ENCODE measurements at regions not wholly inside any gene's neighbourhood (a gene's known extent, or its start where the extent isn't known, plus 50 kb on each side); places are given as distances from the start of the nearest gene placed in this dataset.

GRCh38 chr3:117068301-117068700 is 358.7 kb downstream of the TUSC7 start:
- no peak for TF ChIP-seq CTCF (IDR thresholded peaks at IDR 0.05; ENCODE audit: borderline replicate concordance, extremely low read depth, low read length, poor library complexity, severe bottlenecking)
- TF ChIP-seq EZH2 (IDR thresholded peaks at IDR 0.05; ENCODE audit: borderline replicate concordance, low read depth, low read length, severe bottlenecking), result no peak
- Histone ChIP-seq H3K27ac (ENCODE audit: low read length) (no peak overlapping the region), H3K9me3 (ENCODE audit: insufficient read depth, low read length, severe bottlenecking) (no peaks in the 10 kb centered on the region), H3K4me2 (ENCODE audit: insufficient read depth, low read length) (no peak overlapping the region), H3K27me3 (ENCODE audit: insufficient read depth, low read length, poor library complexity) (no peaks in the 10 kb centered on the region), H3K4me3 (ENCODE audit: low read depth in 1 of 2, low read length in 2 of 2) (no peak overlapping the region), H3K36me3 (ENCODE audit: insufficient read depth, low read length) (no peaks in the 10 kb centered on the region), H3K9ac (ENCODE audit: low read depth, low read length) (no peak overlapping the region), H3K4me1 (ENCODE audit: insufficient read depth, low read length) (no peaks in the 10 kb centered on the region), H3K79me2 (ENCODE audit: insufficient read depth, low read length) (no peaks in the 10 kb centered on the region), H2AFZ (ENCODE audit: low read depth, low read length) (no peak overlapping the region), H4K20me1 (ENCODE audit: insufficient read depth, low read length) (no peaks in the 10 kb centered on the region)
- DNase-seq, result no peak
- no peak for ATAC-seq (ENCODE audit: insufficient read depth, low read depth)

- H3K9ac ChIP-seq (ENCODE audit: low read depth, low read length), result no peak overlapping the region
- DNase-seq (no peak), ATAC-seq (ENCODE audit: insufficient read depth, low read depth) (no peak)
- H4K20me1 ChIP-seq (ENCODE audit: insufficient read depth, low read length), result no peaks in the 10 kb centered on the region
- H3K79me2 ChIP-seq (ENCODE audit: insufficient read depth, low read length), result no peaks in the 10 kb centered on the region
- H3K36me3 ChIP-seq (ENCODE audit: insufficient read depth, low read length), result no peaks in the 10 kb centered on the region
- H3K9me3 ChIP-seq (ENCODE audit: insufficient read depth, low read length, severe bottlenecking), result no peaks in the 10 kb centered on the region
- no peak overlapping the region for H3K4me3 ChIP-seq (ENCODE audit: low read depth in 1 of 2, low read length in 2 of 2)
- no peak overlapping the region for H3K4me2 ChIP-seq (ENCODE audit: insufficient read depth, low read length)
- no peaks in the 10 kb centered on the region for H3K27me3 ChIP-seq (ENCODE audit: insufficient read depth, low read length, poor library complexity)
- H3K4me1 ChIP-seq (ENCODE audit: insufficient read depth, low read length), result no peaks in the 10 kb centered on the region
- TF ChIP-seq EZH2 (IDR thresholded peaks at IDR 0.05; ENCODE audit: borderline replicate concordance, low read depth, low read length, severe bottlenecking) (no peak), CTCF (IDR thresholded peaks at IDR 0.05; ENCODE audit: borderline replicate concordance, extremely low read depth, low read length, poor library complexity, severe bottlenecking) (no peak)
- H2AFZ ChIP-seq (ENCODE audit: low read depth, low read length), result no peak overlapping the region
- no peak overlapping the region for H3K27ac ChIP-seq (ENCODE audit: low read length)
These were observed 365.2 kb downstream of the TUSC7 start for GRCh38 chr3:117074826-117075225.

GRCh38 chr3:117079997-117080396 is 370.4 kb downstream of the TUSC7 start:
- ATAC-seq (ENCODE audit: insufficient read depth, low read depth) (no peak), DNase-seq (no peak)
- no peak overlapping the region for H2AFZ ChIP-seq (ENCODE audit: low read depth, low read length)
- no peaks in the 10 kb centered on the region for H3K4me1 ChIP-seq (ENCODE audit: insufficient read depth, low read length)
- no peak overlapping the region for H3K9ac ChIP-seq (ENCODE audit: low read depth, low read length)
- H3K9me3 ChIP-seq (ENCODE audit: insufficient read depth, low read length, severe bottlenecking), result no peaks in the 10 kb centered on the region
- no peaks in the 10 kb centered on the region for H3K36me3 ChIP-seq (ENCODE audit: insufficient read depth, low read length)
- H3K4me2 ChIP-seq (ENCODE audit: insufficient read depth, low read length), result no peak overlapping the region
- no peak overlapping the region for H3K27ac ChIP-seq (ENCODE audit: low read length)
- TF ChIP-seq CTCF (IDR thresholded peaks at IDR 0.05; ENCODE audit: borderline replicate concordance, extremely low read depth, low read length, poor library complexity, severe bottlenecking) (no peak), EZH2 (IDR thresholded peaks at IDR 0.05; ENCODE audit: borderline replicate concordance, low read depth, low read length, severe bottlenecking) (no peak)
- no peaks in the 10 kb centered on the region for H3K79me2 ChIP-seq (ENCODE audit: insufficient read depth, low read length)
- no peaks in the 10 kb centered on the region for H3K27me3 ChIP-seq (ENCODE audit: insufficient read depth, low read length, poor library complexity)
- no peak overlapping the region for H3K4me3 ChIP-seq (ENCODE audit: low read depth in 1 of 2, low read length in 2 of 2)
- no peaks in the 10 kb centered on the region for H4K20me1 ChIP-seq (ENCODE audit: insufficient read depth, low read length)

GRCh38 chr3:117080872-117081271 is 371.3 kb downstream of the TUSC7 start:
- H4K20me1 ChIP-seq (ENCODE audit: insufficient read depth, low read length), result no peaks in the 10 kb centered on the region
- H3K79me2 ChIP-seq (ENCODE audit: insufficient read depth, low read length), result no peaks in the 10 kb centered on the region
- ATAC-seq (ENCODE audit: insufficient read depth, low read depth) (no peak), DNase-seq (no peak)
- no peak overlapping the region for H3K27ac ChIP-seq (ENCODE audit: low read length)
- H2AFZ ChIP-seq (ENCODE audit: low read depth, low read length), result no peak overlapping the region
- no peaks in the 10 kb centered on the region for H3K36me3 ChIP-seq (ENCODE audit: insufficient read depth, low read length)
- no peak overlapping the region for H3K9ac ChIP-seq (ENCODE audit: low read depth, low read length)
- H3K9me3 ChIP-seq (ENCODE audit: insufficient read depth, low read length, severe bottlenecking), result no peaks in the 10 kb centered on the region
- H3K4me1 ChIP-seq (ENCODE audit: insufficient read depth, low read length), result no peaks in the 10 kb centered on the region
- TF ChIP-seq CTCF (IDR thresholded peaks at IDR 0.05; ENCODE audit: borderline replicate concordance, extremely low read depth, low read length, poor library complexity, severe bottlenecking) (no peak), EZH2 (IDR thresholded peaks at IDR 0.05; ENCODE audit: borderline replicate concordance, low read depth, low read length, severe bottlenecking) (no peak)
- H3K4me3 ChIP-seq (ENCODE audit: low read depth in 1 of 2, low read length in 2 of 2), result no peak overlapping the region
- no peaks in the 10 kb centered on the region for H3K27me3 ChIP-seq (ENCODE audit: insufficient read depth, low read length, poor library complexity)
- no peak overlapping the region for H3K4me2 ChIP-seq (ENCODE audit: insufficient read depth, low read length)
